HG03066 (cell line): ENCODE measurements at regions not wholly inside any gene's neighbourhood (a gene's known extent, or its start where the extent isn't known, plus 50 kb on each side); places are given as distances from the start of the nearest gene placed in this dataset.
"Not testable (repeated sequence)": the region's sequence is repeated elsewhere in the genome, so short reads cannot be mapped to it uniquely, and the experiment has no call there.

Source experiments
- ATAC-seq: cut with Tn5 transposase; IDR thresholded peaks from one replicate; pipeline ENCODE4 v1.9.1; 2021; ENCODE audit warnings: low read depth; ENCODE audit not compliant: unreplicated experiment

DNA sequence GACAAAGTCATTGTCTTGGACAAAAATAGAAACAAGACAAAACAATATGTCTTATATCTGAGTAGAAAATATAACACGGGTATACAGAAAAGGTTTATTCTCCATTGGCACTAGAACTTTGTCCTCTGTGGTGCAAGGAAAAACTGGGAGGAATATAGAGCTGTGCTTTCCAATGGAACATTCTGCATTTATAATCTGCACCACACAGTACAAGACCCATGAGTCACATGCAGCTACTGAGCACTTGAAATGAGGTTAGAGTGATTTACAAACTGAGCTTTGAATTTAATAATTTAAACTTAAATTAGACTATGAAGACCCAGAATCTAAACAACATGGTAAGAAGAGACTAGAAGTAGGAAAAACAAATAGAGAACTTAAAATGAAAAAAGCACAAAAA lies 86.1 kb downstream of the RAP2A start:
- no peak for ATAC-seq

GRCh38 chr13:97520866-97521265 lies 86.9 kb downstream of the RAP2A start:
- ATAC-seq, result no peak

DNA sequence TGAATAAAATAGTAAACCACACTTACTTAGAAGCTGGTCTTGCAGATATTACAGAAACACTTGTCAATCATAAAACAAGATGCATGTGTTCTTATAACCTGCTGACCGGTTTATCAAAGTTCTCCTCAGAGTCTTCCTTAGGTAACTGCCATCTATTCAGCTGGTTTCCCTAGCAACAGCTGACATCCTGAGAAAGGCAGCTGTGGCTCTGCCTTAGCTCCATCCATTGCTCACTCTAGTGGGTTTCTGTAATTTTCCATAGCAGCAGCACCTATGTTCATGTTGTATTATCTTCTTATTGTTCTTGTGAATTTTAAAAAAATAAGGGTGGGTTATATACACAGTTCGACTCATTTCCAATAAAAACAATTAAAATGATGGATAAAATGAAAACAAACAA lies 87.8 kb downstream of the RAP2A start:
- no peak for ATAC-seq

- no peak for ATAC-seq
Observed at GRCh38 chr13:97522243-97522642, 88.3 kb downstream of the RAP2A start.

DNA sequence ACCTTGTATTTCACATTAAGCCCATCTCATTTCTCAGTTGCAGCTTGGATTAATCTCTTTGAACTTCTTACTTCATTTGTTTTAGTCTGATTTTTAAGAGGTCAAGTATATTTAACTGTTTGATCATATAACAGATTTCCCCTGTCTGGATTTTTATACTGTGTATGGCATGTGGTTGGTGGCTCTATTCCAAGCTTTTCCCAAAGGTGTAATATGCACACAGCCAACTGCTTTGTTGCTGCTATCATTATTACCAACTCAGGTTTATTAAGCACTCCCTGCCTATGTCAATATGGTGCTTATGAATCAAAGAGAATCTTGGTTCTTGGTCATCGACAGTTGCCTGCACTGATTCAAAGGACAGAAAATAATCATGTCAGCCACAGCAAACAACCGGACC lies 92.6 kb downstream of the RAP2A start:
- ATAC-seq, result no peak

DNA sequence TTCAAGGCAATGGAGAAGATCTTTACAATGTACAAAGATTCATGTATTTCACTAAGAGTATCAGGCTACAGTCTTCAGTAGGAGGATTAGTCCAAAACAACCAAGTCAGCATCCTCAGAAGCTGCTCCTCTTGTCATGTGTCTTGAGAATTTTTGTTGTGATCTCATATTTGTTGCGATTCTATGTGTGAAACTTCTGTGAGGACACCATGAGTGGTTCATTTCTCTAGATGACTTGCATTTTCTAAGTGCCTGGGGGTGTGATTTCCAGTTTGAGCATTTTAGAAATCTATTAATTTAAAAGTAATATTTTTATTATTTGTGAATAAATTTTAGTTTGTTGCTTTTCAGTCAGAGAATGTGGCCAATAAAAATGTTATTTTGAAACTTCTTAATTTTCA lies 94.5 kb downstream of the RAP2A start:
- no peak for ATAC-seq

- ATAC-seq, result no peak
Observed at GRCh38 chr13:97534540-97534939, 100.6 kb downstream of the RAP2A start.

GRCh38 chr13:97535614-97536013 lies 101.6 kb downstream of the RAP2A start:
- ATAC-seq, result no peak

- ATAC-seq, result peak; percentile 75
Observed at GRCh38 chr13:97537110-97537509, 103.1 kb downstream of the RAP2A start.

- ATAC-seq, result no peak
Observed at GRCh38 chr13:97538203-97538602, 104.2 kb downstream of the RAP2A start.

DNA sequence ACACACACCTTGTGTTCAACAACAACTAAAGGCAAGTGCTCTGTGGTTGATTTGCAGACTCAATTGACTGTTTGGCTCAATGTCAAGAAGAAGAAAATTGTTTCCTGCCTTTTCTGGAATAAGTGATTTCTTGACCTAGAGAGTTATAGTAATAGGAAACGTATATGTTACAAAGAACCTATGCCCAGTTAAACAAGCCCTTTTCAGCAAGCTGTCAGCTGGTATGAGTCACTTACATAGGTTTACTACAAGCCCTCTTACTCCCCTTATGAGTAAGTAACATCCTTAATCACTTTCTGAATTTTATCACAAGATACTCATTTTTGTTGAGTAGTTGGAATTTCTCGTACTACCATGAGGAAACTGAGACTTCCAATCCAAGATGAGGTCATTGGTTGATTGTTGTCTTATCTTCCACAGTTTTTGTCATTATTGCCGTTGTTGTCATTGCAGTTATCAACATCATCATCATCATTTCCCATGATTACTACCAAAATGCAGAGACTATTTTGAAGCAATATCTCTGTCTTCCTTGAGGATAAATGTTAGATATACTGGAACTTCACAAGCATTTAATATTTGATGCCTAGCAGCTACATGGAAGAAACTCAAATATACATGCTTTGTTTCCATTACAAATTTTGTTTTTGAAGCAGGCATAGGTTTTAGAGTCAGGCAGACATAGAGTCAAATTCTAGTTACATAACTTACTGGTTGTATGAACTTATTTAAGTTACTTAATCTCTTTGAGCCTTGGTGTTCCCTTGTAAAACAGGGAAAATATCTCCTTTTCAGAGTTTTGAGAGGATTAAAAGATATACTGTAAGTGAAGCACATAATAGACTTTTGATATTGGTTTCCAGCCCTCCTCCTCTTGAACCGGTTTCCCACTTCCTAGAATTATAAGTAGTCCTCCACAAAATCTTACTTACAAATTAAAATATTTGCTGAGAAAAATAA lies 106.0 kb downstream of the RAP2A start:
- no peak for ATAC-seq

DNA sequence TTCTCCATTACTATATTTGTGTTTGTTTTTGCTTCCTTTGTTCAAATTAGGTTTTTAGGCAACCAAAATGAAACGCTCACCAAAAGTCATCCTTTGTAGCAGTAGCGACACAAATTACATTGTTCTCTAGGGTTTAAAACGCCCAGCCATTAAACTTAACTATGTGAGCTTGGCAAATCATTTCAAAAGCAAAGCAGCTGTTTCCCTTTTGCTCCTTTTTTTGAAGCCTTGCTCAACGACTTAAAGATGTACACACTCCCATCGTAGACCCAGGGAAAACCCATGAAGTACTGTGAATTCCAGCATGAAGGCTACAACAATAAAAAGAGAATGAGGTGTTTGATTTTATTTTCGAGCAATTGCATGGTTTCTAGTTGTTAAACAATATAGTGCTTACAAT lies 106.7 kb downstream of the RAP2A start:
- ATAC-seq, result no peak

DNA sequence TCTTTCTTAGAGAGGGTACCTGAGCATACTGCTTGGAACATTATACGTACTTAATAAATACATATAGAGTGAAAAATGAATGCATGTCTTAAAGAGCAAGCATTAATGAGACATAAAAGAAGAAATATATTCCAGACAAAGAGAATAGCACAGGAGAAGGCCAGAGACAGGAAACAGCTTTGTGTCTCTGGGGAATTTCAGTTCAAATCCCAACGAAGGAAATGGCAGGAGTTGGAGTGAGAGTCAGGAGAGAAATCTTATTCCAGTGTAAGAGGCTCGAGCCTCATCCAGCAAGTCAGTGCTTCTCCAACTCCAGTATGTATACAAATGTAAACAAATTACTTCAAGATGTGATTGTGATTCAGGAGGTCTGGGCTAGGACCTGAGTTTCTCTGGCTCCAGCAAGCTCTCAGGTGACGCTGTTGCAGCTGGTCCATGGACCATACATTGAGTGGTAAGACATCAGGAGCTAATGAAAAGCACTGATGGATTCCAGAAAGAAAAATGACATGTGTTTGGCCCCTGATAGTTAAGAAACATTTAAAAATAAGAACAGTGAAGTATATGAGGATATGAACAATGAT lies 108.2 kb downstream of the RAP2A start:
- no peak for ATAC-seq

- ATAC-seq, result no peak
Observed at GRCh38 chr13:97544031-97544765, 110.2 kb downstream of the RAP2A start.

DNA sequence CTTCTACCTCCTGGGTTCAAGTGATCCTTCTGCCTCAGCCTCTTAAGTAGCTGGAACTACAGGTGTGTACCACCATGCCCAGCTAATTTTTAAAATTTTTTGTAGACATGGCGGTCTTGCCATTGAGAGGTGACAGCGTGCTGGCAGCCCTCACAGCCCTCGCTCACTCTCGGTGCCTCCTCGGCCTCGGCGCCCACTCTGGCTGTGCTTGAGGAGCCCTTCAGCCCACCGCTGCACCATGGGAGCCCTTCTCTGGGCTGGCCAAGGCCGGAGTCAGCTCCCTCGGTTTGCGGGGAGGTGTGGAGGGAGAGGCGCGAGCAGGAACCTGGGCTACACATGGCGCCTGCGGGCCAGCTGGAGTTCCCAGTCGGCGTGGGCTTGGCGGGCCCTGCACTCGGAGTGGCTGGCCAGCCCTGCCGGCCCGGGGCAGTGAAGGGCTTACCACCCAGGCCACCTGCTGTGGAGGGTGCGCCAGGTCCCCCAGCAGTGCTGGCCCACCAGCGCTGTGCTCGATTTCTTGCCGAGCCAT lies 111.1 kb downstream of the RAP2A start:
- ATAC-seq, result not testable (repeated sequence)

DNA sequence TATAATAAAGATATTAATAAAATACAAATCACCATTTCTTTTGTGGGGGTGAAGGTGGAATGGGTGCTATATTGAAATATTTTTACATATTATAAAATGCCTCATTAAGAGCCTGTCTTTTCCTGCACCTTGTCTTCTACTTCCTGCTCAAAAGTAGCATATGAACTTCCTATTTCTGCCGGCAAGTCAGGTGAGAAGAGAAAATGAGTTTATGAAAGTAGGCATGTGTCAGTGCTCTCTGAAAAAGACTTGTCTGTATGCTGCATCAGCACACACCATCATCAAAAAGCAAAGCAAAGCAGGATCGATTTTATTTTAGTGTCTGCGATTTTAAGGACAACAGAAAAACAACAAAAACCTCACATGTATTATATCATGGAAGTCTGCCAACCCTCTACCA lies 114.2 kb downstream of the RAP2A start:
- peak; percentile 55 for ATAC-seq

DNA sequence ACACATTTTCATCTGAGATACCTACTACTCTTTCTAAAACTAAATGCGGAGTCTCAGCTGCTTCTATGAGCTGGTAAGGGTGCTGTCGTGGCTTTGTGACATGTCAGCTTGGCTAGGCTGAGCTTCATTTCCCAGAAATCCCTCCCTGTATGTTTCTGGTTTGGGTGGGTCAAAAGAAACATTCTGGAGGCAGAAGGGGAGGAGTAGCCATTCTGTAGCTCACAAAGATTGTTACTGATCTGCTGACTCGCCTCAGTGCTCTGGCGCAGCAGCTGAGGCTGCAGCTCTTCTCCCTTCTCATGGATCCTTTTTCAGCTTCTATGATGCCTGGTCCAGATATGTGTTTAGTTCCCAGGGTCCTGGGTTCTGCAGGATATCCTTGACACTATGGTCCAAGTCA lies 114.7 kb downstream of the RAP2A start:
- no peak for ATAC-seq

DNA sequence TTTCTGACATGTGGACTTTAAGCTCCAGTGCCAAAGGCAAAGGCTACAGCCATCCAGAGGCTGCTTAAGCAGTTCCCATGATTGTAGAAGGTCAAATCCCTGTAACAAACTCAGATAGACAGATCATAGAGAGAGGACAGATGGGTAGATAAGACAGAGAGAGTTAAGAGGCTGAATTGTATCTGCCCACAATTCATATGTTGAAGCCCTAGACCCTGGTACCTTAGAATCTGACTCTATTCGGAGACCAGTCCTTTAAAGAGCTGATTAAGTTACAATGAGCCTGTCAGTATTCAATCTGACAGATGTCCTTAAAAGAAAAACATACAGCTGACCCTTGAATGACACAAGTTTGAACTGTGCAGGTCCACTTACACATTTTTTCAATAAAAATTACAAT lies 115.2 kb downstream of the RAP2A start:
- ATAC-seq, result no peak

GRCh38 chr13:97554496-97554895 lies 120.5 kb downstream of the RAP2A start:
- no peak for ATAC-seq

GRCh38 chr13:97555034-97555433 lies 121.1 kb downstream of the RAP2A start:
- no peak for ATAC-seq

GRCh38 chr13:97559030-97559429 lies 125.1 kb downstream of the RAP2A start:
- no peak for ATAC-seq
